Psoas muscle (tissue), 7 donors: ENCODE measurements at regions not wholly inside any gene's neighbourhood (a gene's known extent, or its start where the extent isn't known, plus 50 kb on each side); places are given as distances from the start of the nearest gene placed in this dataset.
A peak's percentile ranks its signal among the peaks of the same experiment; 100 is the strongest.
"Not testable (repeated sequence)": the region's sequence is repeated elsewhere in the genome, so short reads cannot be mapped to it uniquely, and the experiment has no call there.

Source experiments
- ATAC-seq, 4 donors: fragments of 200-7000 bp; cut with Tn5 transposase; one replicate each; pipeline ENCODE4 v1.9.1; 2020; ENCODE audit warnings: moderate library complexity in 3 of 4, mild to moderate bottlenecking in 2 of 4
- DNase-seq, 2 donors: peaks; one replicate each; pipeline ENCODE4 v3.0.0-alpha.2; 2020
- H3K27ac ChIP-seq: fragments of 200-600 bp; one replicate; pipeline ENCODE4 v1.8.0; 2022
- H3K27me3 ChIP-seq, 3 donors: fragments of 200-600 bp in 1 of 3; one replicate each; pipeline versions ENCODE4 v1.6.1 to v1.8.0; 2013 to 2022; ENCODE audit warnings: low read length in 2 of 3, mild to moderate bottlenecking in 2 of 3, moderate library complexity in 1 of 3; ENCODE audit not compliant: insufficient read depth in 3 of 3
- H3K36me3 ChIP-seq, 2 donors: fragments of 200-600 bp in 1 of 2; one replicate each; pipeline versions ENCODE4 v1.6.1 to v1.8.0; 2013 to 2022; ENCODE audit warnings: low read depth in 1 of 2, mild to moderate bottlenecking in 1 of 2, moderate library complexity in 1 of 2; ENCODE audit not compliant: insufficient read depth in 1 of 2
- H3K4me1 ChIP-seq: fragments of 200-600 bp; one replicate; pipeline ENCODE4 v1.8.0; 2022
- H3K4me3 ChIP-seq: fragments of 200-600 bp; one replicate; pipeline ENCODE4 v1.8.0; 2022; ENCODE audit warnings: mild to moderate bottlenecking
- H3K9me3 ChIP-seq: fragments of 200-600 bp; one replicate; pipeline ENCODE4 v1.8.0; 2022
- CTCF ChIP-seq: fragments of 200-600 bp; IDR thresholded peaks from one replicate; pipeline ENCODE4 v1.8.0; 2022; ENCODE audit warnings: antibody characterized with exemption
- WGBS, 3 donors: extraction: QIAGEN DNeasy Blood & Tissue Kit; methylation state at CpG; one replicate each; pipeline versions ENCODE4 v1.1.6 to v1.1.7; 2013; 5-methylcytosine and 5-hydroxymethylcytosine counted together
- intact Hi-C, 2 donors: fragments of 100-400 bp; cut with DNase I; formaldehyde crosslinking; loops; one replicate each; pipeline versions ENCODE4 v1.11.0 to v1.14.2; 2022
- donor health status: healthy with polysubstance abuse.
- donor health status: DM: no; HTN: no; CAD: no; lungs with moderate emphysema.
- donor health status: Bipolar disorder and iron deficiency.
- donor health status: healthy.
- donor health status: DM: yes; HTN: yes; CAD: no.
- donor health status: DM: no; HTN: no; CAD: no.
- donor health status: DM: yes; HTN: yes; CAD: no.

DNA sequence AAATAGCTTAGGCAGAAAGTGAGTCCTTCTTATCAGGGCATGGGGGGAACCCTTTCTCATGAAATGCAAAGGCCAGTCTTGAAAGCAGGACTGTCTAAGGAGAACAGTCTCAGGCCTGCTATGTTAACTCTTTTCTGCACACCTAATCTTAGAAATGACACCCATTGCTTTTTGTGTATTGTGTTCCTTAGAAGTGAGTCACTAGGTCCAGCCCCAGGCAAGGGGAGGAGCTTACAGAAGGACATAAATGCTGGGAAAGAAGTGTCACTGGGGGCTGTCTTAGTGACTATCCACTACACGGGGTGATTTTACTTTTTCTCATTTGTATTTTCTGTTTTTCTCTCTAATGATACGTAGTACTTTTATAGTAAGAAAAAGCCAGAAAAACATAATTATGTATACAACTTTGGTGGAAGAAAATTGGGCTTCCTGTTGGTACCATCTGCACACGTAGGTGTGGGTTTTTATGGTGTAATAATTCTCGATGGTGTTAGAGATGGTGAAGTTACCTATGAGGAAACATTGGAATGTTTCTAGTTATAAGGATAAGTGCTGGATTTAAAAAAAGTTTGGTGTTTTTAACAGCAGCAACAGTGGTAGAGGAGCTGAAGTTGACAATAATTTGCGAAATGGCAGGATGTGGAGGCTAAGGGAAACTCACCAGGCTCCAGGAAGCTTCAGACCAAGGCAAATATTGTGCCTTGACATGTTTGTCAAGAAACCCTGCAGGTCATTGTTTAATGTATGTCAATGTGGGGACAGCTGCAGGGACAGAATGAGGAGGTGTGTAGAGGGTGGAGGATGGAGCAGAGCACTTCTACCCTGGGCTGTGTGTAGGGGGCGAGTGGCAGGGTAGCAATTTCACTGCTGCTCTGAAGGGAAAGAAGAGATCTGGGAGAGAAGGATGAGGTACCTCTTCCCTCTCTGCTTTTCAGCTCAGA, 214.9 kb downstream of the KTN1 start:
- peak in 1 of 4 donors; percentile 43 for ATAC-seq
- Histone ChIP-seq H3K36me3 (no peaks in the 10 kb centered on the region), H3K4me3 (no peak overlapping the region), H3K4me1 (no peaks in the 10 kb centered on the region), H3K9me3 (no peaks in the 10 kb centered on the region), H3K27me3 (peaks cover 0 to 1% (median 0%) of the 10 kb centered on the region in 3 donors), H3K27ac (no peak overlapping the region)
- WGBS, 3 donors, result 83 to 89% (median 87%) methylated on average over 6 of the region's 6 CpGs
- DNase-seq, result no peak
- TF ChIP-seq CTCF, result no peak
- intact Hi-C loops, result no loop called here

- ATAC-seq, intact Hi-C loops, H3K9me3 ChIP-seq, H3K36me3 ChIP-seq, H3K27me3 ChIP-seq, H3K27ac ChIP-seq, H3K4me3 ChIP-seq, H3K4me1 ChIP-seq, DNase-seq: not testable (repeated sequence)
- 84 to 91% (median 86%) methylated on average over 3 of the region's 3 CpGs for WGBS, 3 donors
Observed at GRCh38 chr14:55796513-55796912, 216.5 kb downstream of the KTN1 start.

DNA sequence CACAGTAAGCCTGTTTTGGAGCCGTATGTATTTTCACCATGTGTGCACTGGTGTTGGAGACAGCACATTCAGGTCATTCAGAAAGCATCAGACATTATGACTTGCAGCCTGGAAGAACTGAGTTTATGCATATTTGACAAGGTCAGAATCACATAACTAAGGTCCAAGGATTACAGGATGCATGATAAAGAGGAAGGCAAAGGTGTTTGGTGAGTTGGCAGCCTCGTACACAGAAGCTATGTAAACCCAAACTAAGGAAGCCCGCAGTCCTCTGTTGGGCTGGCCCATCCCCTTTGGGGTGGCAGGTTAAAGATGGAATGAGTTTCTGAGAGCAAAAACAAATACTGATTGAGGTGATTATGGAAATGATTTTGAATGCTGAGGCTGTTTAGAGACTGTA, 218.4 kb downstream of the KTN1 start:
- H3K4me1 ChIP-seq, result no peaks in the 10 kb centered on the region
- no peak overlapping the region for H3K4me3 ChIP-seq
- no peak for ATAC-seq
- peaks cover 0 to 1% (median 0%) of the 10 kb centered on the region in 3 donors for H3K27me3 ChIP-seq
- H3K27ac ChIP-seq, result no peak overlapping the region
- no peak for DNase-seq
- TF ChIP-seq CTCF, result no peak
- no peaks in the 10 kb centered on the region for H3K9me3 ChIP-seq
- no peaks in the 10 kb centered on the region for H3K36me3 ChIP-seq
- intact Hi-C loops, result no loop called here
- 81 to 86% (median 85%) methylated on average over 3 of the region's 3 CpGs for WGBS, 3 donors

- ATAC-seq (no peak), DNase-seq (no peak)
- Histone ChIP-seq H3K27ac (no peak overlapping the region), H3K36me3 (no peaks in the 10 kb centered on the region), H3K9me3 (no peaks in the 10 kb centered on the region), H3K27me3 (peaks cover 0 to 1% (median 0%) of the 10 kb centered on the region in 3 donors), H3K4me3 (no peak overlapping the region), H3K4me1 (no peaks in the 10 kb centered on the region)
- 81 to 86% (median 86%) methylated on average over 3 of the region's 3 CpGs for WGBS, 3 donors
- intact Hi-C loops, result no loop called here
- no peak for TF ChIP-seq CTCF
Observed at GRCh38 chr14:55799508-55800095, 219.6 kb downstream of the KTN1 start.

DNA sequence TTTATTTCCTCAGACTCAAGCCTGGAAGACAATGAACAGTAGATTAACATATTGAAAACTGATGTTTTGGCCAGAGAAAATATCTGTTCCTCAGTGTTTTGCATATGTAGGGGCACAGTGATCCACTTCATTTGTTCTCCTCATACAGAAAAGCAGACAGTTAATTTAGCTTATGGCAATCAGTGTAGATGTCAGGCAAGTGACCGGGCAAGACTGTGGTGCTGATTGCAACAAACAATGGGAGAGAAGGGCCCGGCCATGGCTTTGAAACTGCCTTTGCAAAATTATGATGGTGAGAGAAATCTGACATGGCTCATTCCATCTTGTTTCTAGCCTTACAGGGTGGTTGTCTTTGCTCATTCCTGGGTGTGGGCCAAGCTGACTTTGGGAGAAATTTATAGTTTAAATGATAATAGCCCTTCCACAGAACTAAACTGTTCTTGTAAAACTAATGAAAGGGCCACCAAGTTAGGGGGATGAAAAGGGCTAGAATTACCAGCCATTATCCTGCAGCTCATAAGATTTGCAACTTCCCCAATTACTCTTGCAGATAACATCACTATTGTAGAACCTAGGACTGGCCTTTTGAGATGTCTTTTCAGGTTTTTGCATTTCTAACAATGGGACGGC, 220.3 kb downstream of the KTN1 start:
- Histone ChIP-seq H3K36me3 (no peaks in the 10 kb centered on the region), H3K4me1 (no peaks in the 10 kb centered on the region), H3K27ac (no peak overlapping the region), H3K9me3 (no peaks in the 10 kb centered on the region), H3K27me3 (peaks cover 0 to 1% (median 0%) of the 10 kb centered on the region in 3 donors), H3K4me3 (no peak overlapping the region)
- intact Hi-C loops, result no loop called here
- TF ChIP-seq CTCF, result no peak
- 88 to 95% (median 92%) methylated on average over 3 of the region's 3 CpGs for WGBS, 3 donors
- ATAC-seq (no peak), DNase-seq (no peak)
